KBM-7 (cell line): ENCODE measurements at regions not wholly inside any gene's neighbourhood (a gene's known extent, or its start where the extent isn't known, plus 50 kb on each side); places are given as distances from the start of the nearest gene placed in this dataset.

Experiments used
- DNase-seq: peaks from one replicate; pipeline ENCODE4 v3.0.0-alpha.2; 2015
- in situ Hi-C: fragments of 300-500 bp; cut with MboI; formaldehyde crosslinking; loops from 2 replicates; pipeline ENCODE4 v1.14.3; 2020; ENCODE audit warnings: low sequenced_read_pairs, low pct_unique_long_range_greater_than_20kb, mixed read lengths

DNA sequence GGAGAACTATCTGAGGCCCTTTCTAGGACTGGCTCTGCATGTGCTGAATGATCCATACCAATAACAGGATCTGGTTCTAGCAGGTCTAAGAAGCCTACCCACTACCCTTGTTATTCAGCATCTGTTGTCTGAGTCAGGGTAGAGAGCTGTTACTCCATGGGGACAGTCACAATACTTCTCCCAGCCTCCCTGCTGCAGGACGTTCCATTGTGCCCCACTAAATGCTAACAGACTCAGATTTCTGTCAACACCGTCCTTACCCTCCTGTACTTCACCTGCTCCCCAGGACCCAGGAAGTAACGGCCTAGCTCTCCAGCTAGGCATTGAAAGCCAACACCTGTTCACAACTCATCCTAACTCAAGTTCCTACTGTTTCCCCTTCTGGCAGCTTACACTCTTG, 719.7 kb upstream of the ID2 start:
- no peak for DNase-seq
- in situ Hi-C loops: no loop called here

- DNase-seq: no peak
- in situ Hi-C loops: no loop called here
Measured at GRCh38 chr2:7963787-7964186, 718.1 kb upstream of the ID2 start.

GRCh38 chr2:7966032-7966431, 715.8 kb upstream of the ID2 start:
- in situ Hi-C loops: no loop called here
- DNase-seq: no peak

- DNase-seq: no peak
- in situ Hi-C loops: no loop called here
Measured at GRCh38 chr2:7967707-7968405, 714.0 kb upstream of the ID2 start.

GRCh38 chr2:7969756-7970515, 711.9 kb upstream of the ID2 start:
- in situ Hi-C loops: no loop called here
- DNase-seq: no peak

GRCh38 chr2:7971248-7971647, 710.6 kb upstream of the ID2 start:
- in situ Hi-C loops: no loop called here
- no peak for DNase-seq

- in situ Hi-C loops: no loop called here
- DNase-seq: no peak
Measured at GRCh38 chr2:7971841-7972240, 710.0 kb upstream of the ID2 start.

DNA sequence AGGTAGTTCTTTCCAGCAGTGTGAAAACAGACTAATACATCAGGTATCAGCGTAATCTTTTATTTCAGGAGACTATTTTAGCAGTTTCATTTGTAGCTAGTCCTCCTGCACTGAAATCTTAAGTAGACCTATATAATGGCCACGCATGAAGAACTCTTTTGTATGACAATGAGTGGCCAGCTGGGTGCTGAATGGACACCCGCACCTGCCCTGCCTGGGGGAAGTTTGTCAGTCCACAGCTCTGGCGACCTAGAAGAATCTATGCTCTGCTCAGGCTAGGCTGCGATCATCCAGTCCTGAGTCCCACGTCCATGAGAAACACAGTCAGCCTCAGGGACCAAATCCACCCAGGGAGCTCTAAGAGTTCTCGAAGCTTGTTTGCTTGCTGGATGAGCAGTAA, 709.2 kb upstream of the ID2 start:
- DNase-seq: no peak
- in situ Hi-C loops: no loop called here

DNA sequence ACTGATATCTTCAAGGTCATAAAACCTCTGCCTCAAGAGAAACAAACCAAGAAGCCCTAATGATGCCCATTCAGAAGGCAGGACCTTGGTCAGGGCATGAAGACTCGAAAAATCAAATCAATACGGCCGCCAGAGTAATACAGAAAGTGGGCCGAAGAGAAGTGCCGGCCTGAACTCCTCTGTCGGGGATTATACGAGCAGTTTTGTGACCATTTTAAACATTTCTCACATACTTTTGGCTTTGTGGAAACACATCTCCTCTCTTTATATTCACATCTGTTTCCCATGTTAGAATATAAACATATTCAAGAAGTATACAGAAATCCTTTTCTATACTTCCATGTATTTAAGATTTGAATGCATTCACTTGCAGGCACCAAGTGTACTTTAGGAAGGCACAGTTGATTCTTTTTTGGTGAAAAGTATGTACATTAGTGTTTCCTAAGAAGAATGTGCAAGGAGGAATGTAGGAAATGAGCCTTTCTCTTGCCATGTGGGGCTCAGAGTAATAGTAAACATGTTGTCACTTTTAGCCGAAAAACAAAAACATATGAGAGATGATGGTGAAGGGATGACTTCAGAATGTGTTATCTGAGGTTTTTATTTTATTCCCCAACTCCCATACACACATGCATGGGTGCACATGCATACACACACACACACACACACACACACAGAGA, 707.9 kb upstream of the ID2 start:
- in situ Hi-C loops: no loop called here
- no peak for DNase-seq

- in situ Hi-C loops: no loop called here
Measured at GRCh38 chr2:7974936-7975335, 706.9 kb upstream of the ID2 start.

DNA sequence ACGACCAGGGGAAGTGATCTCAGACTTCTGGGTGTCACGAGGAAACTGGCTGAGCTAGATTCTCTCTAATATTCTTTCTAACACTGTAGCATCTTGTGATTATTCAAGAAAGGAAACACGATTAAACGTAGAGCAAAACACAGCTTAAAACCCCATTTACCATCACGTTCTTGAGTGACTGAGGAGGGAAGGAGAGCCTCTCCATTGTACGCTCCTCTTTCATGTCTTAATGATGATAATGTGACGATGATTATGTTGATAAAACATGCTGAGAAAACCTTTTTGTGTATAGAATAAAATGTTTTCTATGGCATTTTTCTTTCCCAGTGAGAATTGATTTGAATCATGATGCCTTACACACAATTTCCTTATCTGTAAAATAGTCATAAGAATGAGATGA, 705.6 kb upstream of the ID2 start:
- no peak for DNase-seq
- in situ Hi-C loops: no loop called here

More at GRCh38 chr2:7974936-7975335, 706.9 kb upstream of the ID2 start:
- DNase-seq: no peak

DNA sequence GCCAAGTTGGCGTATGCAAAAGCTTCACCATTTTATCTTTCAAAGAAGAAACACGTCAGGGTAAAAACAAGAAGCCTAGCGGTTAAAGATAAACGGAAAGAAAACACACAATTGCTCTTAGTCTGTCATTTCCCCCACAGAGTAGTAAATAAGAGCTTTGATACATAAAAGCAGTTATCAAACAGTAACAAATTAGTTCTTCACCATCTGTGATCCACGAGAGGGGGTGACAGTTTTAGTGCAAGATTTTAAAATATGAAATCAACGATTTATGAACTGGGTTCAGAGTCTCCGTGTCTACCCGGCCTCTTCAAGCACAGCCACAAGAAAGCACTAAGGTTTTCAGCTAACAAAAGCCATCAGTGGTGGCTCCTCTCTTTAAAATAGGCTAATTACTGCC, 703.9 kb upstream of the ID2 start:
- in situ Hi-C loops: no loop called here
- no peak for DNase-seq

DNA sequence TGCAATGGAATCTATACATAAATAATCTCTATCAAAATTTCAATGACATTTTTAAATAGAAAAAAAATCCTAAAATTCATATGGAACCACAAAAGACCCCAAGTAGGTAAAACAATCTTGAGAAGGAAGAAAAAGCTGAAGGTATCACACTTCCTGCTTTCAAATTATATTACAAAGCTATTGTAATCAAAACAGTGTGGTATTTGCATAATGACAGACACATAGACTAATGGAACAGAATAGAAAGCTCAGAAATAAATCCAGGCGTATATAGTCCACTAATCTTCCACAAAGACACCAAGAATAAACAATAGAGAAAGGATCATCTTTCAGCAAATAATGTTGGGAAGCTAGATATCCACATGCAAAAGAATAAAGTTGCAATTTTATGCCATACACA, 699.8 kb upstream of the ID2 start:
- no peak for DNase-seq
- in situ Hi-C loops: no loop called here

DNA sequence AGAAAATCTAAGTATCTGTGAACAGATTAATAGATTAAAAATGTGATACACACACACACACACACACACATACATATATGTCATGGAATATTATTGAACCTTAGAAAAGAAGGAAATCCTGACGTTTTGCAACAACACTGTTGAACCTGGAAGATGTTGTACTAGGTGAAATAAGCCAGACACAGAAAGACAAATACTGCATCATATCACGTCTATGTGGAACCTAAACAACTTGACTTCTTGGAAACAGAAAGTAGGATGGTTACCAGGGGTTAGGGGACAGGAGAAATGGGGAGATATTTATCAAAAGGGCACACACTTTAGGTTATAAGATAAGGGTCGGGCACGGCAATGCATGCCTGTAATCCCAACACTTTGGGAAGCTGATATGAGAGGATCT, 698.4 kb upstream of the ID2 start:
- no peak for DNase-seq

GRCh38 chr2:7983912-7984311, 697.9 kb upstream of the ID2 start:
- in situ Hi-C loops: no loop called here
- DNase-seq: no peak

More for the DNA sequence above, 698.4 kb upstream of the ID2 start:
- in situ Hi-C loops: no loop called here

DNA sequence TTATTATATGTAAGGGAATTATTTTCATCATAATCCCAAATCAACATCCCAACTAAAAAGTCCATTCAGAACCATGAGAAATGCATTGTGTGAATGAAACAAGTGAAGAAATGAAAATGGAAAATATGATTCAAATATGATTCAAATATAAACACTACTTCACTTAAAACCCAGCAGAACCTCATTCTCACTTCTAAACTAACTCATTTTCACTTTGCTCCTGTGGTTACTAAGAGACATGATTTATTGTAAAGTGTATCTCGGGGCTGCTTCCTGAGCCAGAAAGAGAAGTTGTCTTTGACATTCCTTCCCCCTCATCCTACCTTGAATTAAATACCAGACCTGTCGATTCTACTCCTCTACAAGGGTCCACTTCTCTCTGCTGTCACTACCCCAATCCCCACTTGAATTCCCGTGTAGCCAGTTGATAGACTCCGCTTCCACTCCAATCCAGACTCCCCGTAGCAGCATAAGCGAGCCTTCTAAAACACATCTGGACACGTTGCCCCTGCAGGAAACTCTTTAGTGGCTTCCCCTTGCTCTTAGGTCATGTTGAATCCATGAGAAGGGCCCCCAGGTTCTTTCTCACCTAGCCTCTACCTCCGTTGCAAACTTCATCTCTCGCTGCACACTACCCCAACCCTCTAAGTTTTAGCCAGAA, 697.0 kb upstream of the ID2 start:
- in situ Hi-C loops: no loop called here
- peak; percentile 4 for DNase-seq

GRCh38 chr2:7986431-7986830, 695.4 kb upstream of the ID2 start:
- DNase-seq: no peak
- in situ Hi-C loops: no loop called here

DNA sequence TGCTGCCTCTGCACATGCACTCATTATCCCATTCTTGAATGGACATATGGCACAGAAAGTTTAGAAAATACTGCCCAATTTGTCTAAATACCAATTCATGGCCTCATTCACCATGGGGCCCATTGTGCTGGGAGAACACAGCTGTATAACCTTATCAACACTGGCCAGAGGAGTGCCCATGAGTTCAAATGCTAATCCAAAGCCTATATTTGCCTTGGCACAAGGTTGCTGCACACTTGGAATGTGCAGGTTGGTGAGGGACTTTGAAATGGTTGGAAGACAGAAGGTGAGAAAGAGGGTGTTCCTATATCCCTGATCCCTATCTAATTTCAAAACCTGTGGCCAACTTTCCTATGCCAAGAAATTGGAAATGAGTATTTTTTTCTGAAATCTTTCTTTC, 693.9 kb upstream of the ID2 start:
- in situ Hi-C loops: no loop called here
- DNase-seq: no peak

DNA sequence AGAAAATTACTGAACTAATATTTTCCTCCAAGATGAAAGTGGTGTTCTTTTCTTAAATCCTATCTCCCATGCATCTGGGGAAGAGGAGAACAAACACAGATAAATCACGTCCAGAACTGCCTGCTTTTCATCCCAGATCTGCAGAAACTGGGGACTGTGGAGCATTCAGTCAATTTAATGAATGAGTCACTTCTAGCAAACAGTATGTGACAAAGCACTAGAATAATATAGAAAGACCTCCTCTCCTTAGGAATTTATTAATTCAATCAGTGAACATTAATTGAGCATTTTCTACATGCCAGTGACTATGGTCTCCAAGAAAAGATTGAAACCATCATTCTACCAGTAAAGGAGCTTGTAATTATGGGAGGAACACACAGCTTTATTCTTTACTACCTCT, 693.4 kb upstream of the ID2 start:
- DNase-seq: no peak
- in situ Hi-C loops: no loop called here

DNA sequence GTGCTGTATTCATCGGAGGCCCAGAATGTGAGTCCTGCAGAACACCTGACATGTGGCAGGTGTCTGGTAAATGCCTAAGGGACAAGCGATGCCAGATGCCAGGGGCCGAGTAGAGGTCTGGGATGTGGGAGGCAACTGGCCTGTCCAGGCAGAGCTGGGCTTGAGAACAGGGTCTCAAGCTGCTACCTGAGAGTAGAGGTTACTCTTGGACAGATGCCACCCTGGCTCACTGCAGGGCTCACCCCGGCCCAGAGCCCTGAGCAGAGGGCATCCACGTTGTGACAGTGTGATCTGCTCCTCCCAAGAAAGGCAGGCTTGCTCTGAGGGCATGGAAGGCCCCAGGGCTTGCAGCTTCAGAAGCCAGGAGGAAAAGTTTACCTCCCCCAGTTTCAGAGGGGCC, 692.0 kb upstream of the ID2 start:
- no peak for DNase-seq
- in situ Hi-C loops: no loop called here
